NCI-H2227 (cell line): ENCODE measurements at regions not wholly inside any gene's neighbourhood (a gene's known extent, or its start where the extent isn't known, plus 50 kb on each side); places are given as distances from the start of the nearest gene placed in this dataset.
"Not testable (repeated sequence)": the region's sequence is repeated elsewhere in the genome, so short reads cannot be mapped to it uniquely, and the experiment has no call there.

Source experiments
- DNase-seq: peaks from one replicate; lab custom pipeline; 2025; ENCODE audit not compliant: unreplicated experiment; lab: John Stamatoyannopoulos, UW

- DNase-seq, result no peak
Observed at GRCh38 chr22:48925450-48925849, 902.2 kb downstream of the BRD1 start.

- DNase-seq, result no peak
Observed at GRCh38 chr22:48923996-48924395, 903.7 kb downstream of the BRD1 start.

DNA sequence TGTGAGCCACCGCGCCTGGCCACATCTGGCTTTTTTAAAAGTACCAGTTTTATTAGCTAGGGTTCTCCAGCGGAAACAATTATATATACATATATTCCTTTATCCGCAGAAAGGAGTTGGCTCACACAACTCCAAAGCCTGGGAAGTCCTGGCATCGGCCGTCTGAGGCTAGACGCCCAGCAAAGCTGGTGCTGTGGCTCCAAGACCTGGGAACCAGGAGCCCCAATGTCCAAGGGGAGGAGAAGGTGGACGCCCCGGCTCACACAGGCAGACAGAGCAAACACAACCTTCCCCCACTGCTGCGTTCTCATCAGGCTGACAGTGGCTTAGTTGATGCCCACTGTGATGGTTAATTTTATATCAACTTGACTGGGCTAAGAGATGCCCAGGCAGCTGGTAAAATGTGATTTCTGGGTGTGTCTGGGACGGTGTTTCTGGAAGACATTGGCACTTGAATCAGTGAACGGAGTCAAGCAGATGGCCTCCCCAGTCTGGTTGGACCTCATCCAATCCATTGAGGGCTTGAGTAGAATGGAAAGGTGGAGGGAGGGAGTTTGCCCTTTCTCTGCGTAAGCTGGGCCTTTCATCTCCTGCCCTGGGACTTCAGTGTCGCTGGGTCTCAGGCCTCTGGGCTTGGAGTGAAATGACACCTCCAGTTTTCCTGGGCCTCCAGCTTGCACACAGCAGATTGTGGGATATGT lies 904.4 kb downstream of the BRD1 start:
- DNase-seq, result no peak

GRCh38 chr22:48921411-48921903 lies 906.2 kb downstream of the BRD1 start:
- no peak for DNase-seq

- DNase-seq, result no peak
Observed at GRCh38 chr22:48920776-48921241, 906.9 kb downstream of the BRD1 start.

DNA sequence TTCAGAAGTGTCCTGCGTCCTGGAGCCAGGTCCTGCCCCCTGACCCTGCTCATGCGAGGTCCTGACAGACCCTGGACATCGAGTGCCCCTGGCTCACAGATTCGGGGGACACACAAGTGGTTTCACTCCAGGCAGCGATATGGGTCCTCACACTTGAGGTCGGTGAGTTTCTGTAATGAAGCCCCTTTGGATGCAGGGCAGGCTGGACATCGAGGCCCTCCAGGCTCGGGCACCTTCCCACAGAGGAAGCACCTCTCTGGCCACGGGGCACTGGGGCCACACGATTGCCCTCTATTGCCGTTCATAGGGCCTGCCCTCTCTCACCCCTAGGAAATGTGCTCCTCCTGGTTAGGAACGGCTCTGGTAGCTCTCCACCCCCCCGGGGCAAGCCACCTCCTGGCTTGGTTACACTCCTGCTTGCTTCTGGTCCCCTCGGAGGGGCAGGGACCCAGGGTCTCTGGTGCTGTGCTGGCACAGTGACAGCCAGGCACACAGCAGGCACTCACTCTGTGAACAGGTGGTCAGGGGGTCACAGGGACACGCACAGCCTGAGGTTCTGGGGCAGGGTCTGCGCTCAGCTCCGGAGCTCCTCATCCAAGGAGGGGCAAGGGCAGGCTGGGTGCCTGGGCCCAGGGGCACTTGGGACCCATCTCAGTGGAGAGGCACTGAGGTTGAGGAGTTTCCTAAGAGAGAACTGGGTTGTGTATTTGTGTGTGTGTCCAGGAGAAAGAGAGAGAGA lies 907.7 kb downstream of the BRD1 start:
- DNase-seq, result no peak

DNA sequence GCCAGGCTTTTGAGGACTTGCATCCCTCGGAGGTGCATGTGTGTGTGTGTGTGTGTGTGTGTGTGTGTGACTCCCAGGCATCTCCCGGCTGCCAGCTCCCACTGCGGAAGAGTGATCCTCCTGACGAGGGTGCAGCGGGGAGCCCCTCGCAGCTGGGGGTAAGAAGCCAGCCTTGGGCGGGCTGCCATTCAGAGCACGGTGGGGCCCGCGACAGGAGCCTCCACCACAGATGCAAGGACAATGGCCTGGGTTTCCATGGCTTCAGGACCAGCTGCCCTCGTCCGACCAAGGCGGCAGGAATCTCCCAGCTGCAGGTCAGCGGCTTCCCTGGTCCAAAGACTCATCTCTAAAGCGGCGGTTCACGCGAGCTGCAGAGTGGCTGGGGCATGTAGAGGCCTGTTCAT lies 908.5 kb downstream of the BRD1 start:
- DNase-seq, result no peak

DNA sequence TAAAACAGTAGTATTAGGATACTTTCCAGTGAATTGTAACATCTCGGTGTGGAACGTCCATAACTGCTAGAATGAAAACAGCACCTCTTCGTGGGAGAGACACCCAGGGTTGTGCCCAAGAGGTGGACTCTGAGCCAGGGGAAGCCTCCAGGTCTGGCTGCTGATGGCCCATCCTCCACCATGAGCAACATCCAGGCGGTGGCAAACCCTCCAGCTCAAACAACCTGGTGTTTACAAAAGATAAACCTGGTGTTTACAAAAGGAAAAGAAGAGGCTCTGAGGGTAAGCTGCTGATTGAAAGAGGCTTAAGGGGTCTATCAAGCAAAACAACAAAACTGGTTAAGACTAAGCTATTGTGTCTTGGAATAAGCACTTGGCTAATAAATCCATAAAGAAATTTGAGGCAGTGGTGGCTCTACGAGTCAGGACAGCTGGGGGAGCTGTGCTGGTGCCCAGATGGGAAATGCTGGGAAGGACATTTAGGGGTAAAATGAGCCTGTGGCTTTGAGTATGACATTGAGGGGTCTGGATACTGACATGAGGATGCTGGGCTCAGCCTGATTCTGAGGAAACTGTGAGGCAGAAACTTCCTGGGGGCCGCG lies 909.0 kb downstream of the BRD1 start:
- no peak for DNase-seq

DNA sequence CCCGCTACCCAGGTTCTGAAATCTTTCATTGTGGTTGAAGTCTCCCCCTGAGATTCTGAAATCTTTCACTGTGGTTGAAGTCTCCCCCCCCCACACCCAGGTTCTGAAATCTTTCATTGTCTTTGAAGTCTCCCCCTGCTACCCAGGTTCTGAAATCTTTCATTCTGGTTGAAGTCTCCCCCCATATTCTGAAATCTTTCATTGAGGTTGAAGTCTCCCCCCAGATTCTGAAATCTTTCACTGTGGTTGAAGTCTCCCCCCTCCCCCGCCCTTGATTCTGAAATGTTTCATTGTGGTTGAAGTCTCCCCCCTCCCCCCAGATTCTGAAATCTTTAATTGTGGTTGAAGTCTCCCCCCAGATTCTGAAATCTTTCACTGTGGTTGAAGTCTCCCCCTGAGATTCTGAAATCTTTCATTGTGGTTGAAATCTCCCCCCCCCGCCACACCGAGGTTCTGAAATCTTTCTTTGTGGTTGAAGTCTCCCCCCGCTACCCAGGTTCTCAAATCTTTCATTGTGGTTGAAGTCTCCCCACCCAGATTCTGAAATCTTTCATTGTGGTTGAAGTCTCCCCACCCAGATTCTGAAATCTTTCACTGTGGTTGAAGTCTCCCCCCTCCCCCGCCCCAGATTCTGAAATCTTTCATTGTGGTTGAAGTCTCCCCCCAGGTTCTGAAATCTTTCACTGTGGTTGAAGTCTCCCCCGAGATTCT lies 915.2 kb downstream of the BRD1 start:
- not testable (repeated sequence) for DNase-seq

DNA sequence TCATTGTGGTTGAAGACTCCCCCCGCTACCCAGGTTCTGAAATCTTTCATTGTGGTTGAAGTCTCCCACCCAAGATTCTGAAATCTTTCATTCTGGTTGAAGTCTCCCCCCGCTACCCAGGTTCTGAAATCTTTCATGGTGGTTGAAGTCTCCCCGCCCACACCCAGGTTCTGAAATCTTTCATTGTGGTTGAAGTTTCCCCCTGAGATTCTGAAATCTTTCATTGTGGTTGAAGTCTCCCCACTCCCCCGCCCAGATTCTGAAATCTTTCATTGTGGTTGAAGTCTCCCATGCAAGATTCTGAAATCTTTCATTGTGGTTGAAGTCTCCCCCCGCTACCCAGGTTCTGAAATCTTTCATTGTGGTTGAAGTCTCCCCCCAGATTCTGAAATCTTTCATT lies 916.0 kb downstream of the BRD1 start:
- DNase-seq, result not testable (repeated sequence)

- not testable (repeated sequence) for DNase-seq
Observed at GRCh38 chr22:48911067-48911466, 916.6 kb downstream of the BRD1 start.

GRCh38 chr22:48908547-48908946 lies 919.1 kb downstream of the BRD1 start:
- DNase-seq, result no peak

GRCh38 chr22:48907591-48907990 lies 920.1 kb downstream of the BRD1 start:
- no peak for DNase-seq

DNA sequence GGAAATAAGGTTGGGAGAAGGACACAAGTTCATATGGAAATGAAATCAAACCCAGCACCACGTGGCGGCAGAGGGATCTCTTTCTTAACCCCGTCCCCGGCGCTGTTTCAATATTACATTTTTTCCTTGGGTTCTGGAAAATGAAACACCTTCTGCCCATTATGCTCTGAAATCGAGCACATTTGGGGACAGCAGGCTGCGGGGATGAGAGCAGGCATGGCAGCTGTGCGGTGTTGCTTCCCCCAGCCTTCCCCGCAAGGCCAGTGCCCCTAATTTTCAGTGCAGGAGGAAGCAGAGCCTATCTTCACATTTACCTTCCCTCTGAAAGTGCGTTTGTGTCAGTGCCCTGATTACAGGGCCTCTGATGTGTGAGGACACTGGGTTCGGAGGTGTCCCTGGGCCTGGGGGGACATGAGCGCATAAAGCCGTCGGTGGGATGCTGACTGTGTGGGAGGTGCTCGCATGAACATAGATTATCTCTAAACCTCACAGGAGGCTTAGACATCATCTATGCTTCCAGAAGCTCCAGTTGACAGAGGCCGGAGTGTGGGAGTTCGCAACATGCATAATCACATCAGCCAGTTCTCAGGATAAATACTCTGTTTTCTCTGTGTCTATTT lies 921.3 kb downstream of the BRD1 start:
- no peak for DNase-seq

DNA sequence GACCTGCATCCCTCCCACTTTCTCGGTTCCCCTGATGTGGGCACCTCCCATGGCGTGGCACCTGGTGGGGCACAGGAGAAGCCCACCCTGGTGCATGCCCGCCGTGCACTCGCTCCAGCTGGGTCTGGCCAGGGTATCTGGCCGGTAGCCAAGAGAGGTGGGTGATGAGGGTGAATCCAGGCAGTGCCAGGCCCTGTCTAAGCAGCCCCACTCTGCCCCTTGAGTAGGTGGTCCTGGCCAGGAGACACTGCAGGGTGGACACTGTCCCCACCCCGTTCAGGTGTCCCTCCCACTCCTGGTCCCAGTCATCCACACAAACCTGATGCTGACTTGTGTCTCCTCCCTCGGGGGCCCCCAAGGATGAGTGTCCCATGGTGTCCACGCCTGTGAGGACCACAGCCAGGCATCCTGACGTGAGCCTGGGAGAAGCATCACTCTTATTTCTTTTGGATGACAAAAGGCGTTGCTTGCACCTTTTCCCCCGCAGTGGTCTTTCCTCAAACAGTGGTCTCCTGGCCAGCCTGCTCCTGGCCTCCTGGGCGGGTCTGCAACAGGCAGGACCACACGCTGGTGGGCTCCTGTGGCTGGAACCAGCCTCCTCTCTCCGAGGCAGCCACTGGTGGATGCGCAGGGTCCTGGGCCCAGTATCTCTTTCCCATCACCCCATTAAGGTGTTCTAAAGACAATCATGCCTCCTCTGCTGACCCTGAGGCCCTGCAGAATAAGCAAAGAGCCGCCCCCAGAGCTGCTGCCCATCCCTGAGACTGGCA lies 922.3 kb downstream of the BRD1 start:
- DNase-seq, result no peak

DNA sequence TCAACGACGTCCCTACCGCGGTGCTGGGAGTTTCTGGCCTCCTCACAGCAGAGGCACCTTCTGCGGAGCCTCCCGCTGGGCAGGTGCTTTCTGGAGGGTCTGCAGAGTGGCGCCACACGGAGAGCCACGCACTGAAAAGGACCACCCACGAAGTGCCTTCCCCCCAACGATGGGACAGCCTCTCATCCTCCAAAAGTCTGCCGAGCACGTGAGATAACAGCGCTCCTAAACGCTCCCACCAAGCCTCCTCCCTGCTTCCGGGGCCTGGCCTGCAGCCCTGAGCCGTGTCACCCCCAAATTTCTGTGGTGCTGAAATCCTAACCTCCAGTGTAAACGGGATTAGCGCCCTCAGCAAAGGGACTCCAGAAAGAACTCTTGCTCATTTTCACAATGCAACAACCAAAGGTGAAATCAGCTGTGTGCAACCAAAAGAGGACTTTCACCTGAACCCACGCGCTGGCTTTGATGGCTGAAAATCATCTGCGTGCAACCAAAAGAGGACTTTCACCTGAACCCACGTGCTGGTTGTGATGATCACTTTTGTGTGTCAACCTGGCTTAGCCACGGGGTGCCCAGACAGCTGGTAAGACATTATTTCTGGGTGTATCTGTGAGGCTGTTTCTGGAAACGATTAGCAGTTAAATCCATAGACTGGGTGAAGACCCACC lies 924.6 kb downstream of the BRD1 start:
- no peak for DNase-seq

- no peak for DNase-seq
Observed at GRCh38 chr22:48902001-48902869, 925.4 kb downstream of the BRD1 start.

- DNase-seq, result no peak
Observed at GRCh38 chr22:48901324-48901723, 926.3 kb downstream of the BRD1 start.

- DNase-seq, result no peak
Observed at GRCh38 chr22:48900626-48901025, 927.0 kb downstream of the BRD1 start.
